Activated naive CD4-positive, alpha-beta T cell treated with Interleukin-2 at 50 U/mL for 16 hours (primary cell): ENCODE measurements at regions not wholly inside any gene's neighbourhood (a gene's known extent, or its start where the extent isn't known, plus 50 kb on each side); places are given as distances from the start of the nearest gene placed in this dataset.
"Not testable (repeated sequence)": the region's sequence is repeated elsewhere in the genome, so short reads cannot be mapped to it uniquely, and the experiment has no call there.

Experiments used
- DNase-seq: peaks from one replicate; pipeline ENCODE4 v3.0.0-alpha.2; 2020

- DNase-seq = peak; percentile 12
Measured at GRCh38 chr1:38608202-38608864, 251.2 kb downstream of the RRAGC start.

GRCh38 chr1:38607526-38607925 is 252.0 kb downstream of the RRAGC start:
- DNase-seq = no peak

GRCh38 chr1:38605063-38605462 is 254.5 kb downstream of the RRAGC start:
- no peak for DNase-seq

GRCh38 chr1:38603907-38604306 is 255.7 kb downstream of the RRAGC start:
- DNase-seq = no peak

GRCh38 chr1:38600905-38601304 is 258.7 kb downstream of the RRAGC start:
- no peak for DNase-seq

- no peak for DNase-seq
Measured at GRCh38 chr1:38600286-38600685, 259.3 kb downstream of the RRAGC start.

GRCh38 chr1:38598118-38598517 is 261.5 kb downstream of the RRAGC start:
- DNase-seq = no peak

GRCh38 chr1:38589036-38589435 is 270.5 kb downstream of the RRAGC start:
- DNase-seq = no peak

GRCh38 chr1:38587766-38588165 is 271.8 kb downstream of the RRAGC start:
- no peak for DNase-seq

- peak; percentile 51 for DNase-seq
Measured at GRCh38 chr1:38586993-38587646, 272.5 kb downstream of the RRAGC start.

- no peak for DNase-seq
Measured at GRCh38 chr1:38585971-38586370, 273.6 kb downstream of the RRAGC start.

GRCh38 chr1:38585460-38585859 is 274.1 kb downstream of the RRAGC start:
- no peak for DNase-seq

GRCh38 chr1:38584448-38585355 is 274.9 kb downstream of the RRAGC start:
- DNase-seq = no peak

GRCh38 chr1:38583287-38583686 is 276.3 kb downstream of the RRAGC start:
- not testable (repeated sequence) for DNase-seq

- DNase-seq = no peak
Measured at GRCh38 chr1:38581396-38581795, 278.2 kb downstream of the RRAGC start.

- no peak for DNase-seq
Measured at GRCh38 chr1:38580594-38580993, 279.0 kb downstream of the RRAGC start.

- DNase-seq = no peak
Measured at GRCh38 chr1:38579056-38579455, 280.5 kb downstream of the RRAGC start.

- DNase-seq = no peak
Measured at GRCh38 chr1:38578271-38578951, 281.2 kb downstream of the RRAGC start.

GRCh38 chr1:38577937-38578270 is 281.7 kb downstream of the RRAGC start:
- no peak for DNase-seq

GRCh38 chr1:38577385-38577784 is 282.2 kb downstream of the RRAGC start:
- no peak for DNase-seq

GRCh38 chr1:38576241-38576640 is 283.3 kb downstream of the RRAGC start:
- no peak for DNase-seq

GRCh38 chr1:38571726-38572125 is 287.8 kb downstream of the RRAGC start:
- DNase-seq = no peak

GRCh38 chr1:38570657-38570975 is 289.0 kb downstream of the RRAGC start:
- no peak for DNase-seq
